ENCODE measurements at regions not wholly inside any gene's neighbourhood (a gene's known extent, or its start where the extent isn't known, plus 50 kb on each side); places are given as distances from the start of the nearest gene placed in this dataset.

DNA sequence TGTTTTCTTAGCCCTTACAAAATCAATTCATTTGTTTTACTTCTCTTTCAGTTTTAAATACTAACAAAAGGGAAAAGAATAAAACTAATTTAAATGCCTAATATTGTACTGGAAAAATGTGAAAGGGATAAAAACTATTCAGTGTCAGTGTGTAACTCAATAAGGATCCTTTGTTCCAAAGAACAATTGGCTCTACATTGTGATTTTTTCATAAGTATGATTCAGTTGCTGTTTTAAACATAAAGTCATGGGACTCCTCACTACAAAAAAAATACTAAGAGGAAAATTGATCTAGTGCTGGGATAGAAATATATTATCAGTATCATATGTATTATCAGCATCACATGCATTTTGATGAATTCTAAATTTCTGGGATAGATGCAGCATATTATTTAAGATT is 199.4 kb upstream of the TRAM1L1 start:
- TF ChIP-seq YY1 (IDR thresholded peaks at IDR 0.05; ENCODE audit: extremely low read depth, insufficient replicate concordance, low read depth, low read length) (no peak), EZH2 (IDR thresholded peaks at IDR 0.05) (no peak), RAD21 (IDR thresholded peaks at IDR 0.05; ENCODE audit: low read depth) (no peak), POLR2AphosphoS5 (IDR thresholded peaks at IDR 0.05; ENCODE audit: low read depth, low read length) (no peak), POLR2A (IDR thresholded peaks at IDR 0.05; ENCODE audit: borderline replicate concordance, extremely low read depth, insufficient read depth, insufficient read length) (no peak), EGR1 (IDR thresholded peaks at IDR 0.05; ENCODE audit: low read depth) (no peak), SP1 (IDR thresholded peaks at IDR 0.05; ENCODE audit: low read depth) (no peak), EZH2phosphoT487 (IDR thresholded peaks at IDR 0.05; ENCODE audit: borderline replicate concordance) (no peak), JUND (IDR thresholded peaks at IDR 0.05) (no peak), TCF7L2 (IDR thresholded peaks at IDR 0.05; ENCODE audit: borderline replicate concordance, extremely low read depth, insufficient read depth, insufficient read length) (no peak)
- TF ChIP-seq, protein P1, sequence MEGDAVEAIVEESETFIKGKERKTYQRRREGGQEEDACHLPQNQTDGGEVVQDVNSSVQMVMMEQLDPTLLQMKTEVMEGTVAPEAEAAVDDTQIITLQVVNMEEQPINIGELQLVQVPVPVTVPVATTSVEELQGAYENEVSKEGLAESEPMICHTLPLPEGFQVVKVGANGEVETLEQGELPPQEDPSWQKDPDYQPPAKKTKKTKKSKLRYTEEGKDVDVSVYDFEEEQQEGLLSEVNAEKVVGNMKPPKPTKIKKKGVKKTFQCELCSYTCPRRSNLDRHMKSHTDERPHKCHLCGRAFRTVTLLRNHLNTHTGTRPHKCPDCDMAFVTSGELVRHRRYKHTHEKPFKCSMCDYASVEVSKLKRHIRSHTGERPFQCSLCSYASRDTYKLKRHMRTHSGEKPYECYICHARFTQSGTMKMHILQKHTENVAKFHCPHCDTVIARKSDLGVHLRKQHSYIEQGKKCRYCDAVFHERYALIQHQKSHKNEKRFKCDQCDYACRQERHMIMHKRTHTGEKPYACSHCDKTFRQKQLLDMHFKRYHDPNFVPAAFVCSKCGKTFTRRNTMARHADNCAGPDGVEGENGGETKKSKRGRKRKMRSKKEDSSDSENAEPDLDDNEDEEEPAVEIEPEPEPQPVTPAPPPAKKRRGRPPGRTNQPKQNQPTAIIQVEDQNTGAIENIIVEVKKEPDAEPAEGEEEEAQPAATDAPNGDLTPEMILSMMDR (IDR thresholded peaks at IDR 0.05 in 2 of 3, conservative IDR thresholded peaks at IDR 0.05 in 1 of 3; ENCODE audit: borderline replicate concordance in 1 of 3, insufficient read depth in 1 of 3, low read depth in 2 of 3, low read length in 2 of 3): no peak
- TF ChIP-seq, protein P2, sequence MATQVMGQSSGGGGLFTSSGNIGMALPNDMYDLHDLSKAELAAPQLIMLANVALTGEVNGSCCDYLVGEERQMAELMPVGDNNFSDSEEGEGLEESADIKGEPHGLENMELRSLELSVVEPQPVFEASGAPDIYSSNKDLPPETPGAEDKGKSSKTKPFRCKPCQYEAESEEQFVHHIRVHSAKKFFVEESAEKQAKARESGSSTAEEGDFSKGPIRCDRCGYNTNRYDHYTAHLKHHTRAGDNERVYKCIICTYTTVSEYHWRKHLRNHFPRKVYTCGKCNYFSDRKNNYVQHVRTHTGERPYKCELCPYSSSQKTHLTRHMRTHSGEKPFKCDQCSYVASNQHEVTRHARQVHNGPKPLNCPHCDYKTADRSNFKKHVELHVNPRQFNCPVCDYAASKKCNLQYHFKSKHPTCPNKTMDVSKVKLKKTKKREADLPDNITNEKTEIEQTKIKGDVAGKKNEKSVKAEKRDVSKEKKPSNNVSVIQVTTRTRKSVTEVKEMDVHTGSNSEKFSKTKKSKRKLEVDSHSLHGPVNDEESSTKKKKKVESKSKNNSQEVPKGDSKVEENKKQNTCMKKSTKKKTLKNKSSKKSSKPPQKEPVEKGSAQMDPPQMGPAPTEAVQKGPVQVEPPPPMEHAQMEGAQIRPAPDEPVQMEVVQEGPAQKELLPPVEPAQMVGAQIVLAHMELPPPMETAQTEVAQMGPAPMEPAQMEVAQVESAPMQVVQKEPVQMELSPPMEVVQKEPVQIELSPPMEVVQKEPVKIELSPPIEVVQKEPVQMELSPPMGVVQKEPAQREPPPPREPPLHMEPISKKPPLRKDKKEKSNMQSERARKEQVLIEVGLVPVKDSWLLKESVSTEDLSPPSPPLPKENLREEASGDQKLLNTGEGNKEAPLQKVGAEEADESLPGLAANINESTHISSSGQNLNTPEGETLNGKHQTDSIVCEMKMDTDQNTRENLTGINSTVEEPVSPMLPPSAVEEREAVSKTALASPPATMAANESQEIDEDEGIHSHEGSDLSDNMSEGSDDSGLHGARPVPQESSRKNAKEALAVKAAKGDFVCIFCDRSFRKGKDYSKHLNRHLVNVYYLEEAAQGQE (IDR thresholded peaks at IDR 0.05; ENCODE audit: low read depth): no peak
- TF ChIP-seq, protein P3, sequence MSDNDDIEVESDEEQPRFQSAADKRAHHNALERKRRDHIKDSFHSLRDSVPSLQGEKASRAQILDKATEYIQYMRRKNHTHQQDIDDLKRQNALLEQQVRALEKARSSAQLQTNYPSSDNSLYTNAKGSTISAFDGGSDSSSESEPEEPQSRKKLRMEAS (IDR thresholded peaks at IDR 0.05): no peak
- TF ChIP-seq, protein P4, sequence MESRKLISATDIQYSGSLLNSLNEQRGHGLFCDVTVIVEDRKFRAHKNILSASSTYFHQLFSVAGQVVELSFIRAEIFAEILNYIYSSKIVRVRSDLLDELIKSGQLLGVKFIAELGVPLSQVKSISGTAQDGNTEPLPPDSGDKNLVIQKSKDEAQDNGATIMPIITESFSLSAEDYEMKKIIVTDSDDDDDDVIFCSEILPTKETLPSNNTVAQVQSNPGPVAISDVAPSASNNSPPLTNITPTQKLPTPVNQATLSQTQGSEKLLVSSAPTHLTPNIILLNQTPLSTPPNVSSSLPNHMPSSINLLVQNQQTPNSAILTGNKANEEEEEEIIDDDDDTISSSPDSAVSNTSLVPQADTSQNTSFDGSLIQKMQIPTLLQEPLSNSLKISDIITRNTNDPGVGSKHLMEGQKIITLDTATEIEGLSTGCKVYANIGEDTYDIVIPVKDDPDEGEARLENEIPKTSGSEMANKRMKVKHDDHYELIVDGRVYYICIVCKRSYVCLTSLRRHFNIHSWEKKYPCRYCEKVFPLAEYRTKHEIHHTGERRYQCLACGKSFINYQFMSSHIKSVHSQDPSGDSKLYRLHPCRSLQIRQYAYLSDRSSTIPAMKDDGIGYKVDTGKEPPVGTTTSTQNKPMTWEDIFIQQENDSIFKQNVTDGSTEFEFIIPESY (IDR thresholded peaks at IDR 0.05; ENCODE audit: extremely low read depth, insufficient replicate concordance, low read length): no peak

Data from HCT116 (cell line).